Brain microvascular endothelial cell (primary cell): ENCODE measurements at regions not wholly inside any gene's neighbourhood (a gene's known extent, or its start where the extent isn't known, plus 50 kb on each side); places are given as distances from the start of the nearest gene placed in this dataset.
"Not testable (repeated sequence)": the region's sequence is repeated elsewhere in the genome, so short reads cannot be mapped to it uniquely, and the experiment has no call there.

Experiments used
- DNase-seq: peaks from one replicate; pipeline ENCODE4 v3.0.0-alpha.2; 2020
- H3K27ac ChIP-seq: fragments of 250-450 bp; sonication (Bioruptor Pico); 2 replicates; pipeline ENCODE4 v1.5.1; 2020; ENCODE audit warnings: mild to moderate bottlenecking, moderate library complexity
- H3K27me3 ChIP-seq: fragments of 250-450 bp; sonication (Bioruptor Pico); replicated peaks from 2 replicates; pipeline ENCODE4 v1.5.1; 2020; ENCODE audit warnings: mild to moderate bottlenecking
- H3K36me3 ChIP-seq: fragments of 250-450 bp; sonication (Bioruptor Pico); replicated peaks from 2 replicates; pipeline ENCODE4 v1.5.1; 2020; ENCODE audit warnings: mild to moderate bottlenecking
- H3K4me3 ChIP-seq: 2 replicates; pipeline ENCODE4 v1.5.1; 2011; ENCODE audit warnings: low read depth, mild to moderate bottlenecking, control low read depth, low read length, moderate library complexity
- CTCF ChIP-seq: IDR thresholded peaks from 2 replicates; pipeline ENCODE4 v1.5.1; 2011; ENCODE audit warnings: low read depth, mild to moderate bottlenecking, moderate library complexity, low read length, control low read depth, inconsistent platforms; ENCODE audit errors: missing control alignments
- in situ Hi-C: cut with HindIII; loops from 2 replicates; pipeline ENCODE4 v1.10.0; 2017; ENCODE audit warnings: low sequenced_read_pairs, low pct_ligation_motif_present

GRCh38 chr2:194062401-194062800, 1594.6 kb upstream of the SLC39A10 start:
- no peaks in the 10 kb centered on the region for H3K27me3 ChIP-seq
- no peak for DNase-seq
- in situ Hi-C loops: no loop called here

GRCh38 chr2:194060269-194060668, 1596.8 kb upstream of the SLC39A10 start:
- TF ChIP-seq CTCF: no peak
- H3K36me3 ChIP-seq: no peaks in the 10 kb centered on the region
- in situ Hi-C loops: no loop called here
- no peaks in the 10 kb centered on the region for H3K27me3 ChIP-seq
- no peak overlapping the region for H3K27ac ChIP-seq
- no peak for DNase-seq
- H3K4me3 ChIP-seq: no peak overlapping the region

More at GRCh38 chr2:194062401-194062800, 1594.6 kb upstream of the SLC39A10 start:
- TF ChIP-seq CTCF: no peak
- no peaks in the 10 kb centered on the region for H3K36me3 ChIP-seq
- no peak overlapping the region for H3K27ac ChIP-seq
- no peak overlapping the region for H3K4me3 ChIP-seq

- no peak for DNase-seq
- in situ Hi-C loops: no loop called here
- Histone ChIP-seq H3K27me3 (no peaks in the 10 kb centered on the region), H3K36me3 (no peaks in the 10 kb centered on the region), H3K27ac (no peak overlapping the region), H3K4me3 (no peak overlapping the region)
- TF ChIP-seq CTCF: no peak
These were observed 1602.7 kb upstream of the SLC39A10 start for GRCh38 chr2:194054313-194054712.

GRCh38 chr2:194044321-194044720, 1612.7 kb upstream of the SLC39A10 start:
- Histone ChIP-seq H3K27ac (no peak overlapping the region), H3K4me3 (no peak overlapping the region), H3K36me3 (no peaks in the 10 kb centered on the region), H3K27me3 (no peaks in the 10 kb centered on the region)
- TF ChIP-seq CTCF: no peak
- no peak for DNase-seq
- in situ Hi-C loops: no loop called here

- H3K27ac ChIP-seq, DNase-seq: not testable (repeated sequence)
These were observed 1635.9 kb upstream of the SLC39A10 start for GRCh38 chr2:194021130-194021529.

GRCh38 chr2:194020155-194020554, 1636.9 kb upstream of the SLC39A10 start:
- Histone ChIP-seq H3K36me3 (no peaks in the 10 kb centered on the region), H3K27me3 (no peaks in the 10 kb centered on the region), H3K4me3 (no peak overlapping the region), H3K27ac (no peak overlapping the region)
- TF ChIP-seq CTCF: no peak
- in situ Hi-C loops: no loop called here
- DNase-seq: no peak

More at GRCh38 chr2:194021130-194021529, 1635.9 kb upstream of the SLC39A10 start:
- in situ Hi-C loops, H3K4me3 ChIP-seq, H3K36me3 ChIP-seq, H3K27me3 ChIP-seq: not testable (repeated sequence)
